Hematopoietic multipotent progenitor cell (in vitro differentiated cells): ENCODE measurements at regions not wholly inside any gene's neighbourhood (a gene's known extent, or its start where the extent isn't known, plus 50 kb on each side); places are given as distances from the start of the nearest gene placed in this dataset.

Source experiments
- DNase-seq, 3 donors: peaks; one replicate each; pipeline ENCODE4 v3.0.0-alpha.2; 2011 to 2015; ENCODE audit warnings: low read depth in 2 of 3, low spot score in 2 of 3

DNA sequence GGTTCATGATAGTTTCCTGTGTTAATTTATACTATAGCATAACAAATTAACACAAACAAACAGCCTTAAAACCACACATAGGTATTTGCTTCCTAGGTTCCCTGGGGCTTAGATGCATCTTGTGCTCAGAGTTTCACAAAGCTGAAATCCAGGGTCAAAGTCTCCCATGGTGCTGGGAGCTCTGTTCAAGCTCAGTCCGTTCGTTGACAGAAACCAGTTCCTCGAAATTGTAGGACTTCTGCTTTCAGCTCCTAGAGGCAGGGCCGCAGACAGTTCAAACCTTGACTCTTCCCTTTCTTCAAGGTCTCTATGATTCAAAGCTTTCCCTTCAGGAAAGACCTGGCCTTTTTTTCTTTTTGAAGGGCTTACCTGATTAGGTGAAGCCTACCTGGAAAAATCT lies 90.5 kb downstream of the VSTM2A start:
- no peak for DNase-seq

DNA sequence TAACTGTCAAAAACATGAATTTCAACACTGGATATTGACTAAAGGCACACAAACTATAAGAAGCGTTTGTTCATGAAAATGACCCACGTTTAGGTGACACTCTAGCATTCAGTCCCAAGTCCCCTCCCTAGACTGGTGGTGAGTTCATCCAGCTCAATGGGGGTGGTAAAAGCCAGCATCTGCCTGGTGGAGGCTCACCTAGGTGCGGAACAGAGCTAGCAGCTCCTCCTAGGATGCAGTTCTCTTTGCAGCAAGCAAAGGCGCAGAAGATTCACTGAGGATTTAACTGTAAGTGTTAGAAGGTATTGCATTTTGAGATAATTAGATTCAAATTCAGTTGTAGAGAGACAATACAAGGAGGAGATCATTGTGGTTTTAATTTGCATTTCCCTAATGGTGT lies 87.6 kb downstream of the VSTM2A start:
- DNase-seq = no peak

GRCh38 chr7:54622696-54623309 lies 80.6 kb downstream of the VSTM2A start:
- no peak for DNase-seq
